ENCODE measurements at regions not wholly inside any gene's neighbourhood (a gene's known extent, or its start where the extent isn't known, plus 50 kb on each side); places are given as distances from the start of the nearest gene placed in this dataset.

GRCh38 chr1:191662746-191663145 is 495.5 kb upstream of the RGS18 start:
- intact Hi-C loops (cut with micrococcal nuclease): no loop called here
- Histone ChIP-seq H3K27ac (replicated peaks) (no peak overlapping the region), H3K4me3 (no peak overlapping the region), H3K4me1 (no peaks in the 10 kb centered on the region), H3K9me3 (replicated peaks) (no peaks in the 10 kb centered on the region), H3K36me3 (no peaks in the 10 kb centered on the region), H3K27me3 (ENCODE audit: low read depth) (no peaks in the 10 kb centered on the region)
- DNase-seq: no peak
- TF ChIP-seq CTCF (IDR thresholded peaks at IDR 0.05; ENCODE audit: borderline replicate concordance): no peak

- no peak for DNase-seq
- Histone ChIP-seq H3K4me1 (no peaks in the 10 kb centered on the region), H3K27me3 (ENCODE audit: low read depth) (no peaks in the 10 kb centered on the region), H3K9me3 (replicated peaks) (no peaks in the 10 kb centered on the region), H3K27ac (replicated peaks) (no peak overlapping the region), H3K36me3 (no peaks in the 10 kb centered on the region), H3K4me3 (no peak overlapping the region)
- no peak for TF ChIP-seq CTCF (IDR thresholded peaks at IDR 0.05; ENCODE audit: borderline replicate concordance)
- intact Hi-C loops (cut with micrococcal nuclease): no loop called here
Measured at GRCh38 chr1:191668525-191668924, 489.7 kb upstream of the RGS18 start.

GRCh38 chr1:191669629-191670028 is 488.6 kb upstream of the RGS18 start:
- no peaks in the 10 kb centered on the region for H3K4me1 ChIP-seq
- DNase-seq: no peak
- intact Hi-C loops (cut with micrococcal nuclease): no loop called here
- no peaks in the 10 kb centered on the region for H3K27me3 ChIP-seq (ENCODE audit: low read depth)
- no peak overlapping the region for H3K4me3 ChIP-seq
- no peak overlapping the region for H3K27ac ChIP-seq (replicated peaks)
- no peaks in the 10 kb centered on the region for H3K9me3 ChIP-seq (replicated peaks)
- TF ChIP-seq CTCF (IDR thresholded peaks at IDR 0.05; ENCODE audit: borderline replicate concordance): no peak
- no peaks in the 10 kb centered on the region for H3K36me3 ChIP-seq

GRCh38 chr1:191671236-191671635 is 487.0 kb upstream of the RGS18 start:
- Histone ChIP-seq H3K27me3 (ENCODE audit: low read depth) (no peaks in the 10 kb centered on the region), H3K27ac (replicated peaks) (no peak overlapping the region), H3K4me1 (no peaks in the 10 kb centered on the region), H3K36me3 (no peaks in the 10 kb centered on the region), H3K4me3 (no peak overlapping the region), H3K9me3 (replicated peaks) (no peaks in the 10 kb centered on the region)
- no peak for TF ChIP-seq CTCF (IDR thresholded peaks at IDR 0.05; ENCODE audit: borderline replicate concordance)
- intact Hi-C loops (cut with micrococcal nuclease): no loop called here
- DNase-seq: no peak

- no peaks in the 10 kb centered on the region for H3K36me3 ChIP-seq
- intact Hi-C loops (cut with micrococcal nuclease): no loop called here
- TF ChIP-seq CTCF (IDR thresholded peaks at IDR 0.05; ENCODE audit: borderline replicate concordance): no peak
- no peaks in the 10 kb centered on the region for H3K4me1 ChIP-seq
- no peak overlapping the region for H3K4me3 ChIP-seq
- H3K27ac ChIP-seq (replicated peaks): no peak overlapping the region
- no peaks in the 10 kb centered on the region for H3K27me3 ChIP-seq (ENCODE audit: low read depth)
- H3K9me3 ChIP-seq (replicated peaks): no peaks in the 10 kb centered on the region
- no peak for DNase-seq
Measured at GRCh38 chr1:191674626-191675179, 483.6 kb upstream of the RGS18 start.

Data from left ventricle myocardium inferior (tissue), 1 donor.